IPS-15b (cell line): ENCODE measurements at regions not wholly inside any gene's neighbourhood (a gene's known extent, or its start where the extent isn't known, plus 50 kb on each side); places are given as distances from the start of the nearest gene placed in this dataset.
"Not testable (repeated sequence)": the region's sequence is repeated elsewhere in the genome, so short reads cannot be mapped to it uniquely, and the experiment has no call there.

Experiments
- H3K27me3 ChIP-seq: one replicate; pipeline ENCODE4 v1.6.1; 2013; ENCODE audit warnings: low read length; ENCODE audit not compliant: control insufficient read depth, insufficient read depth
- H3K36me3 ChIP-seq: one replicate; pipeline ENCODE4 v1.6.1; 2013; ENCODE audit warnings: low read length; ENCODE audit not compliant: control insufficient read depth, insufficient read depth
- H3K4me1 ChIP-seq: one replicate; pipeline ENCODE4 v1.6.1; 2013; ENCODE audit warnings: mild to moderate bottlenecking, low read length; ENCODE audit not compliant: control insufficient read depth, insufficient read depth
- H3K4me3 ChIP-seq: one replicate; pipeline ENCODE4 v1.5.1; 2013; ENCODE audit warnings: low read depth, low read length
- H3K9ac ChIP-seq: one replicate; pipeline ENCODE4 v1.6.1; 2013; ENCODE audit warnings: low read depth, mild to moderate bottlenecking, low read length
- H3K9me3 ChIP-seq: one replicate; pipeline ENCODE4 v1.6.1; 2013; ENCODE audit warnings: mild to moderate bottlenecking, low read length; ENCODE audit not compliant: control insufficient read depth, insufficient read depth

DNA sequence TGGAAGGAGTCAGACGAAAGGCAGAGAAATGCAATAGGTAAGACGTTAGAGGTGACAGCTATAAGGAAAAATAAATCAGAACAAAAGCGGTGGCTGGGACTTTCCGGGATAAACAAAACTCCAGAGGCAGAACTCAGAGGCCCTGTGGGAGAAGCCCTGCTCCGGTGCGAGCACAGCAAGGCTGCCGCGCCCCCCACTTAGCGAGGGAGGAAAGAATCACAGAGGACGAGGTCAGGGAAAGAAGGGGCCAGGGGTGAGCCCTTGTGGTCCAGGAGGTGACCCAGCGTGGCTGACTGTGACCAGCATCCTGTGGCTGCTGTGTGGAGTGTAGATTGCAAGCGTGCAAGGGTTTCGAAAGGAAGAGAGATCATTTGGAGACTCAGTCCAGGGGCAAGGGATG lies 591.8 kb upstream of the ADARB2 start:
- Histone ChIP-seq H3K9me3 (no peaks in the 10 kb centered on the region), H3K4me3 (no peak overlapping the region), H3K9ac (no peak overlapping the region), H3K36me3 (no peaks in the 10 kb centered on the region), H3K4me1 (peaks cover 5% of the 10 kb centered on the region), H3K27me3 (no peaks in the 10 kb centered on the region)

- H3K36me3 ChIP-seq, result no peaks in the 10 kb centered on the region
- no peaks in the 10 kb centered on the region for H3K27me3 ChIP-seq
- no peak overlapping the region for H3K9ac ChIP-seq
- H3K4me3 ChIP-seq, result no peak overlapping the region
- H3K9me3 ChIP-seq, result no peaks in the 10 kb centered on the region
- H3K4me1 ChIP-seq, result peaks cover 5% of the 10 kb centered on the region
These were observed 589.1 kb upstream of the ADARB2 start for GRCh38 chr10:2326411-2326810.

DNA sequence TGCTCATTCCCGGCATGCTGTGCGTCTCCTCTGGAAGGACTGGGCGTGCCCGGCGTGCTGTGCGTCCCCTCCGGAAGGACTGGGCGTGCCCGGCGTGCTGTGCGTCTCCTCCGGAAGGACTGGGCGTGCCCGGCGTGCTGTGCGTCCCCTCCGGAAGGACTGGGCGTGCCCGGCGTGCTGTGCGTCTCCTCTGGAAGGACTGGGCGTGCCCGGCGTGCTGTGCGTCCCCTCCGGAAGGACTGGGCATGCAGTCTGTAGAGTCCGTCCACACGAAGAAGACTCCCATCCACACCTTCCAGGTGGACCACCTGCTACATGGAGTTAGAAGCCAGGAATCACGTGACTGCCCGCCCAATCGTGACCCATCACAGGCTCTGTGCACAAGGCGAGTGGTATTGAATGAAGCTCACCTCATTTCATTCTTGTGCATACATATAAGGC lies 577.7 kb upstream of the ADARB2 start:
- H3K27me3 ChIP-seq, H3K36me3 ChIP-seq, H3K4me1 ChIP-seq, H3K9ac ChIP-seq, H3K9me3 ChIP-seq, H3K4me3 ChIP-seq: not testable (repeated sequence)

DNA sequence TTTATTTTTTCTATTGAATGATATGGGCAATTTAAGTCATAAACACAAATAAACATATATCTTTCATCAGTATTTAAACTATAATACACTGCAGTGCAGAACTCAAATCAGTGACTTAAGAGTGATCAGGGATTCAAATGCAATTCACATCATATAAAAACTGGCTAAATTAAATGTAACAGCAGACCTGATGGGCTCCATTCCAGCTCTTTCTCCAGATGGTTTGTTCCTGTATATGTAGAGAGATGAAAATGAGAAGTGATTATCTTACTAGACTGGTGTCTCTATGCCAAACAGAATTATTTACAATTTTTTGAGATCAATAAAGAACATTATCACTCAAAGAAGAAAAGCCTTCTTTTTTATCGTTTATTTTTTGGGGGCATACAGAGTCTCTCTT lies 568.8 kb upstream of the ADARB2 start:
- H3K4me3 ChIP-seq, result no peak overlapping the region
- no peaks in the 10 kb centered on the region for H3K9me3 ChIP-seq
- no peaks in the 10 kb centered on the region for H3K4me1 ChIP-seq
- no peaks in the 10 kb centered on the region for H3K27me3 ChIP-seq
- H3K36me3 ChIP-seq, result no peaks in the 10 kb centered on the region
- H3K9ac ChIP-seq, result no peak overlapping the region

DNA sequence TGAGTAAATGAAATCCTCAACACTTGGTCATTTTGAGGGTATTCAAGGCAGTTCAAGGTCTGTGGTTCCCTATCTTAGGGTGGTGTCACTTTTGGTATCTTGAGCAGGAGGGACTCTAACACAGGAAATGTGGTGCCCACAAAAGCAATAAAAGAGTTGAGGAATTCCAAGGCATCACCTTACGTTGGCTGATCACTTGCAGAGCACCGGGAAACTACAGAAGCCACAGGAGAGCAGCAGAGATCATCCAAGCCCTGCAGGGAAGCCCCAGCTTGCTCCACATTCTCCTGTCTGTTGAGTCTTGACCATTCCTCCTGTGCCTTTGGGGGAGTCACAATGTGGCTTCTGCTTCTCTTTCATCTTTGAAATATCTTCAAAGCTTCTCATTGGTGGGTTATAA lies 565.8 kb upstream of the ADARB2 start:
- no peak overlapping the region for H3K4me3 ChIP-seq
- no peaks in the 10 kb centered on the region for H3K4me1 ChIP-seq
- no peaks in the 10 kb centered on the region for H3K36me3 ChIP-seq
- H3K27me3 ChIP-seq, result no peaks in the 10 kb centered on the region
- no peak overlapping the region for H3K9ac ChIP-seq
- H3K9me3 ChIP-seq, result no peaks in the 10 kb centered on the region

DNA sequence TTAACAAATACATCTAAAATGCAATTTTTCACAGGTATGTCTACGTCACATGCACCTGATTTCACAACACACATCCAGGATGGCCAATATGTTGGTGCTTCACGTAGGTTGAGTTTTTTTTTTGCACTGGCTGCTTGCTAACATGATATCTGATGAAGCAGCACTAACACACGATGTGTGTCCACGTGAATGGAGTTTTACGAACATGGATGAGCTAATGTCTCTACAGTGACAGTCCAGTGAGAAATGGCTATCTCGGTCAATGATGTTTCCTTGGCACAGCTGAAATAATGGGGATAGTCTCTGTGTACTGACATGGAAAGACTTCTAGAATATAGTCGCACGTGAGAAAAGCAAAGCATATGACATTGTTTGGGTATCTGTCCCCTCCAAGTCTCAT lies 563.9 kb upstream of the ADARB2 start:
- no peaks in the 10 kb centered on the region for H3K9me3 ChIP-seq
- H3K27me3 ChIP-seq, result no peaks in the 10 kb centered on the region
- H3K36me3 ChIP-seq, result no peaks in the 10 kb centered on the region
- H3K9ac ChIP-seq, result no peak overlapping the region
- H3K4me1 ChIP-seq, result no peaks in the 10 kb centered on the region
- no peak overlapping the region for H3K4me3 ChIP-seq

- Histone ChIP-seq H3K9me3 (no peaks in the 10 kb centered on the region), H3K36me3 (no peaks in the 10 kb centered on the region), H3K9ac (no peak overlapping the region), H3K27me3 (no peaks in the 10 kb centered on the region), H3K4me1 (no peaks in the 10 kb centered on the region), H3K4me3 (no peak overlapping the region)
These were observed 562.9 kb upstream of the ADARB2 start for GRCh38 chr10:2300231-2300630.

- no peaks in the 10 kb centered on the region for H3K9me3 ChIP-seq
- H3K9ac ChIP-seq, result no peak overlapping the region
- no peaks in the 10 kb centered on the region for H3K4me1 ChIP-seq
- no peaks in the 10 kb centered on the region for H3K36me3 ChIP-seq
- H3K27me3 ChIP-seq, result no peaks in the 10 kb centered on the region
- no peak overlapping the region for H3K4me3 ChIP-seq
These were observed 559.0 kb upstream of the ADARB2 start for GRCh38 chr10:2296179-2296891.

DNA sequence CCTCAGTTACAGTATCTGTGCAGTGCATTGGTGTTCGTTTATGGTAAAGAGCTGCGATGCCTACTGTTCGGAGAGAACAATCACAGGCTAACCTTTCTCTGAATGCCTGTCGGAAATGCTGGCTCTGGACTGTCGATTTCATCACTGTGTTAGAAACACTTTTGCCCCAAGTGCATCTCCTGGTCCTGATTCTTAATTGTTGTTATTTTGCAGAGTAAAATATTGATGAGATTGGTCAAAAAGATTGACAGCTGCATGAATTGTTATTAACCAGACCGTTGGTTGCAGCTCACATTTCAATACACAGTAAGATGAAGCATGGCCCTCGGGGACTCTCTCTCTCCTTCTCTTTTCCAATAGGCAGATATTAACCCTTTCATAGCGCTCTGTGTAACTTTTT lies 557.4 kb upstream of the ADARB2 start:
- H3K4me1 ChIP-seq, result no peaks in the 10 kb centered on the region
- no peaks in the 10 kb centered on the region for H3K9me3 ChIP-seq
- no peaks in the 10 kb centered on the region for H3K36me3 ChIP-seq
- no peak overlapping the region for H3K9ac ChIP-seq
- no peaks in the 10 kb centered on the region for H3K27me3 ChIP-seq
- H3K4me3 ChIP-seq, result no peak overlapping the region

GRCh38 chr10:2284071-2284470 lies 546.7 kb upstream of the ADARB2 start:
- H3K4me3 ChIP-seq, result no peak overlapping the region

DNA sequence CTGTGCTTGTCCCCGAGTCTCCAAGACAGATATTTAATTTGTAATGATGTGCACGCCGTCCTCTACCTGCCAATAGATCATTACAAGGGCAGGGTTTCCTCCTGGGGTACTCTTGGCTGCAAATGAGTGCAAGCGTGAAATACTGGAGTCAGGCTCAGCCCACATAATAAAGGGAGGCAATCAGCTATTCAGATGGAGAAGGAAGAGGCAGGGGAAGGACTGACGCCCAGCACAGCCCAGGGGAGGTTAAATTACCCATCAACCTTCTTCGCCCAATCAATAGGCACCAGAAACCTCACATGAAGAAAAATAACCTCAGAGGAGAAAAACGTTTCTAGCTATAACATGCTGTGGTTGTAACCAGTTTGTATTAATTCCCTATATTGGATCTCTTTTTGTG lies 544.9 kb upstream of the ADARB2 start:
- H3K27me3 ChIP-seq, result no peaks in the 10 kb centered on the region
- no peak overlapping the region for H3K4me3 ChIP-seq
- no peaks in the 10 kb centered on the region for H3K4me1 ChIP-seq
- H3K9me3 ChIP-seq, result no peaks in the 10 kb centered on the region
- H3K9ac ChIP-seq, result no peak overlapping the region
- H3K36me3 ChIP-seq, result no peaks in the 10 kb centered on the region

More at GRCh38 chr10:2284071-2284470, 546.7 kb upstream of the ADARB2 start:
- no peaks in the 10 kb centered on the region for H3K27me3 ChIP-seq
- no peak overlapping the region for H3K9ac ChIP-seq
- no peaks in the 10 kb centered on the region for H3K36me3 ChIP-seq
- no peaks in the 10 kb centered on the region for H3K9me3 ChIP-seq
- H3K4me1 ChIP-seq, result no peaks in the 10 kb centered on the region

- no peaks in the 10 kb centered on the region for H3K36me3 ChIP-seq
- no peaks in the 10 kb centered on the region for H3K9me3 ChIP-seq
- H3K27me3 ChIP-seq, result no peaks in the 10 kb centered on the region
- H3K4me3 ChIP-seq, result no peak overlapping the region
- no peaks in the 10 kb centered on the region for H3K4me1 ChIP-seq
- no peak overlapping the region for H3K9ac ChIP-seq
These were observed 543.5 kb upstream of the ADARB2 start for GRCh38 chr10:2280713-2281300.
